Mesodermal cell (in vitro differentiated cells): ENCODE measurements at regions not wholly inside any gene's neighbourhood (a gene's known extent, or its start where the extent isn't known, plus 50 kb on each side); places are given as distances from the start of the nearest gene placed in this dataset.
A peak's percentile ranks its signal among the peaks of the same experiment; 100 is the strongest.

Experiments
- H3K27ac ChIP-seq: 2 replicates; pipeline ENCODE4 v1.7.0; 2013; ENCODE audit warnings: mild to moderate bottlenecking, low read depth, low read length, moderate library complexity; ENCODE audit not compliant: severe bottlenecking
- H3K36me3 ChIP-seq: 2 replicates; pipeline ENCODE4 v1.7.1; 2013; ENCODE audit warnings: mild to moderate bottlenecking, low read length, moderate library complexity; ENCODE audit not compliant: control insufficient read depth, insufficient read depth
- H3K4me1 ChIP-seq: one replicate; pipeline ENCODE4 v1.7.1; 2013; ENCODE audit warnings: mild to moderate bottlenecking, low read length; ENCODE audit not compliant: insufficient read depth, control insufficient read depth, poor library complexity, severe bottlenecking
- H3K4me3 ChIP-seq: 2 replicates; pipeline ENCODE4 v1.7.0; 2013; ENCODE audit warnings: low read length, control low read depth, mild to moderate bottlenecking; ENCODE audit not compliant: insufficient read depth, poor library complexity, severe bottlenecking; ENCODE audit errors: extremely low read depth
- H3K9me3 ChIP-seq: 2 replicates; pipeline ENCODE4 v1.7.1; 2013; ENCODE audit warnings: mild to moderate bottlenecking, low read length, moderate library complexity; ENCODE audit not compliant: control insufficient read depth
- WGBS, 2 experiments: methylation state at CpG; one replicate each; pipeline ENCODE4 v1.1.5; 2013; ENCODE audit warnings: missing lambda C conversion rate in 2 of 2; ENCODE audit not compliant: insufficient coverage in 2 of 2; 5-methylcytosine and 5-hydroxymethylcytosine counted together

- H3K4me3 ChIP-seq = no peak overlapping the region
- WGBS, 2 experiments = 68 to 81% methylated on average over 10 to 12 of the region's 17 CpGs
- H3K9me3 ChIP-seq = no peaks in the 10 kb centered on the region
- H3K4me1 ChIP-seq = peaks cover 11% of the 10 kb centered on the region
- peak overlapping the region; percentile 31 for H3K27ac ChIP-seq
- no peaks in the 10 kb centered on the region for H3K36me3 ChIP-seq
Observed at GRCh38 chr10:69684020-69684980, 54.3 kb downstream of the FAM241B start.

- H3K27ac ChIP-seq = peak overlapping the region; percentile 31
- H3K4me3 ChIP-seq = no peak overlapping the region
- H3K36me3 ChIP-seq = no peaks in the 10 kb centered on the region
- H3K9me3 ChIP-seq = no peaks in the 10 kb centered on the region
- 84 to 87% methylated on average over 4 of the region's 4 CpGs for WGBS, 2 experiments
- peaks cover 11% of the 10 kb centered on the region for H3K4me1 ChIP-seq
Observed at GRCh38 chr10:69684981-69685353, 54.9 kb downstream of the FAM241B start.

- 71 to 100% methylated on average over 2 to 4 of the region's 5 CpGs for WGBS, 2 experiments
- no peaks in the 10 kb centered on the region for H3K9me3 ChIP-seq
- H3K36me3 ChIP-seq = no peaks in the 10 kb centered on the region
- no peak overlapping the region for H3K27ac ChIP-seq
- H3K4me3 ChIP-seq = no peak overlapping the region
- peaks cover 11% of the 10 kb centered on the region for H3K4me1 ChIP-seq
Observed at GRCh38 chr10:69685426-69685801, 55.4 kb downstream of the FAM241B start.

- no peak overlapping the region for H3K27ac ChIP-seq
- H3K9me3 ChIP-seq = no peaks in the 10 kb centered on the region
- peaks cover 11% of the 10 kb centered on the region for H3K4me1 ChIP-seq
- no peak overlapping the region for H3K4me3 ChIP-seq
- 93 to 96% methylated on average over 17 to 18 of the region's 18 CpGs for WGBS, 2 experiments
- no peaks in the 10 kb centered on the region for H3K36me3 ChIP-seq
Observed at GRCh38 chr10:69685802-69686585, 55.9 kb downstream of the FAM241B start.

- H3K4me1 ChIP-seq = peaks cover 11% of the 10 kb centered on the region
- H3K4me3 ChIP-seq = no peak overlapping the region
- no peak overlapping the region for H3K27ac ChIP-seq
- no peaks in the 10 kb centered on the region for H3K9me3 ChIP-seq
- WGBS, 2 experiments = 90 to 100% methylated on average over 2 of the region's 2 CpGs
- no peaks in the 10 kb centered on the region for H3K36me3 ChIP-seq
Observed at GRCh38 chr10:69686866-69687265, 56.8 kb downstream of the FAM241B start.

GRCh38 chr10:69687426-69687825 lies 57.4 kb downstream of the FAM241B start:
- 89 to 94% methylated on average over 2 of the region's 2 CpGs for WGBS, 2 experiments
- H3K36me3 ChIP-seq = no peaks in the 10 kb centered on the region
- H3K9me3 ChIP-seq = no peaks in the 10 kb centered on the region
- peaks cover 11% of the 10 kb centered on the region for H3K4me1 ChIP-seq
- H3K27ac ChIP-seq = no peak overlapping the region
- H3K4me3 ChIP-seq = no peak overlapping the region

GRCh38 chr10:69692267-69692666 lies 62.2 kb downstream of the FAM241B start:
- Histone ChIP-seq H3K4me3 (no peak overlapping the region), H3K4me1 (no peaks in the 10 kb centered on the region), H3K36me3 (no peaks in the 10 kb centered on the region), H3K9me3 (no peaks in the 10 kb centered on the region), H3K27ac (no peak overlapping the region)
- 86 to 91% methylated on average over 3 to 6 of the region's 6 CpGs for WGBS, 2 experiments

- H3K36me3 ChIP-seq = no peaks in the 10 kb centered on the region
- H3K4me3 ChIP-seq = no peak overlapping the region
- WGBS, 2 experiments = 84 to 91% methylated on average over 5 to 6 of the region's 6 CpGs
- no peaks in the 10 kb centered on the region for H3K9me3 ChIP-seq
- H3K4me1 ChIP-seq = no peaks in the 10 kb centered on the region
- H3K27ac ChIP-seq = no peak overlapping the region
Observed at GRCh38 chr10:69692891-69693290, 62.8 kb downstream of the FAM241B start.

GRCh38 chr10:69693886-69694285 lies 63.8 kb downstream of the FAM241B start:
- H3K9me3 ChIP-seq = no peaks in the 10 kb centered on the region
- no peaks in the 10 kb centered on the region for H3K36me3 ChIP-seq
- no peaks in the 10 kb centered on the region for H3K4me1 ChIP-seq
- no peak overlapping the region for H3K4me3 ChIP-seq
- H3K27ac ChIP-seq = no peak overlapping the region

GRCh38 chr10:69696073-69696731 lies 66.2 kb downstream of the FAM241B start:
- no peaks in the 10 kb centered on the region for H3K4me1 ChIP-seq
- no peaks in the 10 kb centered on the region for H3K9me3 ChIP-seq
- 73% methylated on average over 2 of the region's 9 CpGs; no CpG with 5 or more reads in 1 of the 2 experiments for WGBS, 2 experiments
- H3K4me3 ChIP-seq = no peak overlapping the region
- no peak overlapping the region for H3K27ac ChIP-seq
- H3K36me3 ChIP-seq = no peaks in the 10 kb centered on the region
